ENCODE measurements at regions not wholly inside any gene's neighbourhood (a gene's known extent, or its start where the extent isn't known, plus 50 kb on each side); places are given as distances from the start of the nearest gene placed in this dataset.

DNA sequence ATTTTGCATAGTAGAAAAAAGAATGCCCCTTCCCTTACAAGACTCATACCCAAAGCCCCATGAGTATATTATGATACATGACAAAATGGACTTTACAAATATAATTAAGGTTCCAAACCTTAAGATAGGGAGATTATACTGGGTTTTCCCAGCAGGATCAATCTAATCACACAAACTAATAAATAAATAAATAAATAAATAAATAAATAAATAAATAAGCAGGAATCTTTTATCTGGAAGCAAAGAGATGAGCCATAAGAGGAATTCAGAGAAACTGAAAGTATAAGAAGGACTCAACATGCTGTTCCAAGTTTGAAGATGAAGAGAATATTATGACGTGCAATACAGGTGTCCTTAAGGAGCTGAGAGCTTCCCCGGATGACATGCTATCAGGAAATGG, 1174.5 kb downstream of the DTWD2 start:
- no peak for DNase-seq (ENCODE audit: low spot score in 2 of 2)
- H3K9me3 ChIP-seq: no peaks in the 10 kb centered on the region
- TF ChIP-seq CTCF (IDR thresholded peaks at IDR 0.05) (no peak), POLR2AphosphoS5 (IDR thresholded peaks at IDR 0.05) (no peak)
- H3K27me3 ChIP-seq: no peaks in the 10 kb centered on the region
- H3K4me3 ChIP-seq: no peak overlapping the region
- WGBS: 96% methylated on average over 2 of the region's 2 CpGs
- no peaks in the 10 kb centered on the region for H3K4me1 ChIP-seq
- H3K27ac ChIP-seq: no peak overlapping the region
- no peaks in the 10 kb centered on the region for H3K36me3 ChIP-seq

- Histone ChIP-seq H3K27ac (no peak overlapping the region), H3K36me3 (no peaks in the 10 kb centered on the region)
- 61% methylated on average over 1 of the region's 1 CpG for WGBS
These were observed 1175.5 kb downstream of the DTWD2 start for GRCh38 chr5:117812861-117813260.

DNA sequence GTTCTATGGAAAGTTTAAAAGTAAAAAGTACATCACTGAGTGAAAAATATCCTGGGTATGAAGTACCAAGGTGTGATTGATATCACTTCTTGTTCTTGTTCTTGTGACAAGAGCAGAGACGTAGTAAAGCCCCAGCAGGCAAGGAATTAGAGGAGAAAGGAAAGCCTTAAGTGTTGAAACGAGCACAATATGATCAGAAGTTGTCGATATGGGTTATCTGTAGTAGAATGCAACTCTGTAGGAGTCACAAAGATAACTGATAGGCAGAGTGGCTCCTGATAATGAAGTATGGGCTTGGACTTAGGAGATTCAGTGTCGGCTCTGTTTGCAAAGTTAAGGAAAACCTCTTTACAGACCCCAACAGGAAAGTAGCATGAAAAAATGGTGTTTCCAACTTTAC, 1179.1 kb downstream of the DTWD2 start:
- DNase-seq (ENCODE audit: low spot score in 2 of 2): no peak
- no peak overlapping the region for H3K27ac ChIP-seq
- no peaks in the 10 kb centered on the region for H3K27me3 ChIP-seq
- H3K4me3 ChIP-seq: no peak overlapping the region
- H3K36me3 ChIP-seq: no peaks in the 10 kb centered on the region
- H3K9me3 ChIP-seq: no peaks in the 10 kb centered on the region
- no peaks in the 10 kb centered on the region for H3K4me1 ChIP-seq
- 80% methylated on average over 4 of the region's 4 CpGs for WGBS
- TF ChIP-seq EP300 (IDR thresholded peaks at IDR 0.05) (no peak), CTCF (IDR thresholded peaks at IDR 0.05) (no peak), POLR2A (IDR thresholded peaks at IDR 0.05) (no peak), POLR2AphosphoS5 (IDR thresholded peaks at IDR 0.05) (no peak)

More at GRCh38 chr5:117812861-117813260, 1175.5 kb downstream of the DTWD2 start:
- Histone ChIP-seq H3K4me3 (no peak overlapping the region), H3K4me1 (no peaks in the 10 kb centered on the region), H3K27me3 (no peaks in the 10 kb centered on the region), H3K9me3 (no peaks in the 10 kb centered on the region)
- no peak for DNase-seq (ENCODE audit: low spot score in 2 of 2)
- TF ChIP-seq EP300 (IDR thresholded peaks at IDR 0.05): no peak
- no peak for TF ChIP-seq CTCF (IDR thresholded peaks at IDR 0.05)
- TF ChIP-seq POLR2A (IDR thresholded peaks at IDR 0.05): no peak
- TF ChIP-seq POLR2AphosphoS5 (IDR thresholded peaks at IDR 0.05): no peak

DNA sequence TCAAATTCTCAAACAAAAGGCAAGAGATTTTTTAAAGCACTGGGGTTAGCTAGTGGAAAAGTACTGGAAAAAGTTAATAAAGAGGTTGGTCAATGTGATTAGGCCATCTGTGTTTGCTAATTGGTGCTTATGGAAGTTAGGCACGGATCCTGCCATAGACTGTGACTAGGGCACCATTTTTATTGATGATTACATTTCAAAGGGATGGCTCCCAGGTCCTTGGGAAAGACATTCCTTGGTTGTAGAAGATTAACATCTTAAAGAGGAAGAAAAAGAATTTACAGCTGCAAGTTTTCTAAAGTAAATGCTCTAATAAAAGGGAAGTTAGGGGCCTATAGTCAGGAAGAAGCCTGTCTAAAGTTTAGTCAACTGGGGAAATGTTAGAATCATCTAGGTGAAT, 1183.3 kb downstream of the DTWD2 start:
- DNase-seq (ENCODE audit: low spot score in 2 of 2): no peak
- TF ChIP-seq POLR2AphosphoS5 (IDR thresholded peaks at IDR 0.05): no peak
- no peak for TF ChIP-seq EP300 (IDR thresholded peaks at IDR 0.05)
- TF ChIP-seq POLR2A (IDR thresholded peaks at IDR 0.05): no peak
- no peak for TF ChIP-seq CTCF (IDR thresholded peaks at IDR 0.05)
- H3K36me3 ChIP-seq: no peaks in the 10 kb centered on the region
- no peak overlapping the region for H3K27ac ChIP-seq
- H3K9me3 ChIP-seq: no peaks in the 10 kb centered on the region
- WGBS: 63% methylated on average over 1 of the region's 1 CpG
- no peaks in the 10 kb centered on the region for H3K27me3 ChIP-seq
- no peaks in the 10 kb centered on the region for H3K4me1 ChIP-seq
- no peak overlapping the region for H3K4me3 ChIP-seq

DNA sequence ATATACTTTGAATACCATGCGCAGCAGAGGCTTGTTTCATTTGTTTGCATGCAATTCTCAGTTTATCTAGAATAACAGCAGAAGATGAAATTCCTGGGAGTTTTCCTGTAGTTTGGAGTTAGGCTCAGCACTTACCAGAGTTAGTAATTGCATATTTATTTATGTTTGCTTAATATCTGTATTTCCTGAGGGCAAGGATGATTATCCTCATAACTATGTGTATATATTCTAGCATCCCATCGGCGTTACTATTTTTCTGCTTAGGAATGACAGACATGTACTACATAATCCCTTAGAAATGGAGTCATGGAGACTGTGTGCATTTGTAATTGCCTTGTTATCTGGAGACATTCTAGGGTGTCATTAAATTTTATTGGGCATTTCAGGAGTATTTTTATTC, 1184.8 kb downstream of the DTWD2 start:
- Histone ChIP-seq H3K27ac (no peak overlapping the region), H3K9me3 (no peaks in the 10 kb centered on the region), H3K4me3 (no peak overlapping the region), H3K36me3 (no peaks in the 10 kb centered on the region), H3K4me1 (no peaks in the 10 kb centered on the region), H3K27me3 (no peaks in the 10 kb centered on the region)
- DNase-seq (ENCODE audit: low spot score in 2 of 2): no peak
- 66% methylated on average over 3 of the region's 3 CpGs for WGBS
- TF ChIP-seq EP300 (IDR thresholded peaks at IDR 0.05) (no peak), POLR2A (IDR thresholded peaks at IDR 0.05) (no peak), POLR2AphosphoS5 (IDR thresholded peaks at IDR 0.05) (no peak), CTCF (IDR thresholded peaks at IDR 0.05) (no peak)
